HG03280 (cell line): ENCODE measurements at regions not wholly inside any gene's neighbourhood (a gene's known extent, or its start where the extent isn't known, plus 50 kb on each side); places are given as distances from the start of the nearest gene placed in this dataset.

Experiments
- ATAC-seq: cut with Tn5 transposase; IDR thresholded peaks from one replicate; pipeline ENCODE4 v1.9.1; 2021; ENCODE audit warnings: mild to moderate bottlenecking, moderate library complexity; ENCODE audit not compliant: unreplicated experiment

DNA sequence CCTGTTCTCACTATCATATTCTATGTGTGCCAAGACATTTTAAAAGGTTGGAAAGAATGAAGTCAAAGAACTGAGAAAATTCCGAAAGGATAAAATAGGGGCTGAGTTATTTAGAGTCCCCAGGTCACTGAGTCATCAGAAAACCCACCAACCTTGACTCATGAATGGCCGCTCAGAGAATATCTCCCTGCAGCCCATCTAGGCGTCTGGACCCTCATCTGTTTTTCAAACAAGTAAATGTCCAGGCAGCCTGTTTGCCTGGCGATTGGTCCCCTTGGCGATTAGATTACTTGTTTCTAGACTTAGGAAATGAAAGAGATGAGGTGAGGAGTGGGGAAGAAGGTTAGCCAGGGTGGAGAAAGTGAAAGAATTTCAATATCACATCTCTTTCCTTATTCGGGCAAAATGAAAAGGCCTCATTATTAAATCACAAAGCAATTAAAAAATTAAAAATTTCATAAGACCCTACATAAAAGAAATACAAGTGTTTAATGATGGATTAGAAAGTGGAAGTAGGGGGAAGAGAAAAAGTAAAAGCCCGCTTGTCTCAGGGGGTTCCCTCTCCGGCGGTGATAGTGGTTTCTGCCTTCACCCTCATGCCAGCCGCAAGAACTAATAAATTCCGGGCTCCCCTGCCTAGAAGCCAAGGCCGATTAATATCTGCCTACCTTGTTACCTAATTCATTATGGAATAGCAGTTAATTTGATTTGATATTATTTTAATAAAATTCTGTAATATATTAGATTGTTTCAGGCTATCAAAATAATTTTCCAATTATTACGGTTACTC lies 415.9 kb downstream of the BCL11B start:
- ATAC-seq, result no peak

DNA sequence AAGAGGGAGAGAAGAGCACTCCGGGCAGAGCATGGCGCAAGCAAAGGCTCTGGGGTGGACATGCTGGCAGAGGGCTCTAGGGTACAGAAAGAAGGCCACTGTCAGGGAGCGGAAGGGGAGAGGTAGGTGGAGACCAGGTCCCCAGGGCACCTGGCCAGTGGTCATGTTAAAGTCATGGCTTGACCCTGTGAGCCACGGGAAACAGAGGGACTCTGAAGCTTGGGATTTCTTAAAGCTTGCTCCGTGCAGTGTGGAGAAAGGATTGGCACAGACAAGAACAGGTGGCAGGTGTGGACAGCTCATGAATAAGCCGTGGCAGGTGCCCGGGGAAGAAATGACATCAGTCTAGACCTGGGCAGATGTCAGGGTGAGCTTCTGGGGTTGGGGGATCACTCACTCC lies 413.8 kb downstream of the BCL11B start:
- ATAC-seq, result no peak

DNA sequence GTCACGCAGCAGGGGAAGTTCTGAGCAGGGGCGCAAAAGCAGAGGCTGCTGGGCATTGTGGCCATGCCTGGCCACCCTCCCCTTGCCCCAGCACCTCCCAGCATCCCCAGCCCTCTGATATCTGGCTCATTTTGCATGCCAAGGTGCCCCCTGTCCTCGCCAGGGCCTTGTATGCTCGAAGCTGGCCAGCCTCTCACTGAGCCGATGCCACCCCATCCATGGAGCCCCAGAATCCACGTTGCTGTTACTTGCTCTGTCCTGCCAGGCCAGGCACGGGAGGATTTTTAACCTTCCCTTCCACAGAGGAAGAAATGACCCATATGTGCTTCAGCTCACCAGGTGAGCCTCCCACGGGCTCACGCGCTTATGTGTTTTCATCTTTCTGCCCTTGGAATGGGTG lies 413.4 kb downstream of the BCL11B start:
- no peak for ATAC-seq

DNA sequence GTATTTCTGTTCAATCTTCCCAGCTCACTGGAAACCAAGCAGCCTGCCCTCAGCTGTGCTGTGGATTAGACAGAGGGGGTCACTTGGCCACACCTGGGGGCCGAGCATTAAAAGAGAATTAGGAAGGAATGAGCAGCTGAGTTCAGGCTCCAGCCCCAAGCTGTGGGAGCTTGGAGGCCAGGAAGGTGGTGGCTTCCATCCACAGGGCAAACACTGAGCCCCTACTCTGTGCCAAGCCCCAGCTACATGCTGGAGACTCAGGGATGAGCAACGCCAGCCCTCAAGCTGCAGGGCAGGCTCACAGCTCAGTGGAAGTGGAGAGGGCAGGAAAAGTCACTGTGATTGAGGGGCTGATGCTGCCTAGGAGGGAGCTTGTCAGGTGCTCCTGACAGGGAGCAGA lies 412.7 kb downstream of the BCL11B start:
- ATAC-seq, result no peak

DNA sequence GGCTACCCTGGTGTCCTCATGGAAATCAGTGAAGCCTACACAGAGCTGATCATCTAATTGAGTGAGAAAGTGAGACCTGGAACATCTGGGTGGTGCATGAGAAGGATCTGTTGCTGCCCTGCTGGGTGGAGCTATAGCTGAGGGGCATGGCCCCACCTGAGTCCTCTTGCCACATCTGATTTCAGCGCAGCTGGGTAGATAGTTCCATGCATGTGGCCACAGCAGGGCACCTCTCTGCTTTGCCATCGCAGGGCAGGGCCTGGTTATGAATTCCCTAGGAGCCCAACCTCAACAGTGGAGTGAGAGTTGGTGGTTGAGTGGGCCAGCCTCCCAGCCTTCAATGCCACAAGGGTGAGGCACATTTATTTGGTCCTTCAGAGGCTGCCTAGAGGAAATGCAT lies 407.8 kb downstream of the BCL11B start:
- ATAC-seq, result no peak

DNA sequence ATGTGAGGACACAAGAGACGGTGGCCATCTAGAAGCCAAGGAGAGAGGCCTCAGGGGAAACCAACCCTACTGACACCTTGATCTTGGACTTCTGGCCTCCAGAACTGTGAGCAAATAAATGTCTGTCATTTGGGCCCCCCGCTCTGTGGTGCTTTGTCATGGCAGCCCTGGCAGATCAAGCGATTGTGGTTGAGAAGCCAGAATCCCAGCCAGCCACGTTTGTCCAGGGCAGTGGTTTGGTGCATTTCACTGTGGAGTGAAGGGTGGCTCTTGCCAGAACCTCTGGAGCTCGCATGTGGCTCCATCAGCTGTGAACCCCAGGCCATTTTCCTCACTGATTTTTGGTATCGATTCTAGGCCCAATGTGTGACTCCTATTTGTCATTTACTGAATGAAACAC lies 404.9 kb downstream of the BCL11B start:
- ATAC-seq, result no peak

DNA sequence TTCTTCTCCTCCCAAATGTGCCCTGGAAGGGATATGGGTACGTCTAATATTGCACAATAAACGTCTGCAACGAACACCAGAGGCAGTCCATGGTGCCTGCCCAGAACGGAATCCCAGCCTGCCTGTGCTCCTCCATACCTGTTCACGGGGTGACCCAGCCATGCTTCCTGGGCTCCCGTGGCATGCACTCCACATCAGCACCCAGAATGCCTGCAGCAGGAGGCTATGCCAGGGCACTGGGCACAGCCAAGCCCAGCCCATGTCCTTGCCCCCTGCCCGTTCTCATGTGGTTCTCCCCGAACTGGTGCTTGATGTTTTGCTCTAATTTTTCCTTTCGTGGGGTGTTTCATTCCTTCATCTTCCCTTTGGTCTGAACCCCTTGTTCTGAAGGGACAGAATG lies 404.3 kb downstream of the BCL11B start:
- no peak for ATAC-seq

DNA sequence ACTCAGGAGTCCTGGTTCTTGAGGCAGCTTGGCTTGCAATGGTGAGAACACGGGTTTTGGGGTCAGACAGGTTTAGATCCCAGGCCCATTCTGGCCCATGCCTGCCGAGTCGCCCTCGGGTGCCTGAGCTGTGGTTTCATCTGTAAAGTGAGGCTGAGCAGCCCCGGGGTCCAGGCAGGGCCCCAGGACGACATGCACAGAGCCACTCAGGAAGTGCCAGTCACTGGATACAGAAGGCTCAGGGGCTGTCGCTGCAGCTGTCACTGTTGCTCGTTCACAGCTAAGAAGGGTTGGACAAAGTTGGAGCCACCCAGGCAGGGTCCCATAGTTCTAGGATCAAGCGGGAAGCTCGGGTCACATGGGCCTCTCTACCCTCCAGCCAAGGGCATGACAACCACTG lies 403.1 kb downstream of the BCL11B start:
- no peak for ATAC-seq

DNA sequence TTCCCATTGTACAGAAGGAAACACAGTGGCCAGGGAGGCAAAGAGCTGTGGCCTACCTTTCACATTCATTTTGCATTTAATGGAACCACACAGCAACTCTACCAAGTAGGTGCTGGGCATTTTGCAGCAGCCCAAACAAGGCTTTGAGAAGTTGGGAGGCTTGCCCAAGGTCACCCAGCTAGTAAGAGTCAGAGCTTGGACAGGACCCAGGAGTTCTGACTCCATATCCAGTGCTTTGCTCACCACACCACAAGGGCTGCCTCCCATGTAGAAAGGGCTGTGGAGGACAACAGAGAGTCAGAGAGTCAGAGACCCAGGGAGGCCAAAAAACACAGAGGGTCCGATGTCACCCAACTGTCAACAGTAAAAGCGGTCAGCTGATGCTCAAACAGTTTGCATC lies 400.2 kb downstream of the BCL11B start:
- no peak for ATAC-seq

DNA sequence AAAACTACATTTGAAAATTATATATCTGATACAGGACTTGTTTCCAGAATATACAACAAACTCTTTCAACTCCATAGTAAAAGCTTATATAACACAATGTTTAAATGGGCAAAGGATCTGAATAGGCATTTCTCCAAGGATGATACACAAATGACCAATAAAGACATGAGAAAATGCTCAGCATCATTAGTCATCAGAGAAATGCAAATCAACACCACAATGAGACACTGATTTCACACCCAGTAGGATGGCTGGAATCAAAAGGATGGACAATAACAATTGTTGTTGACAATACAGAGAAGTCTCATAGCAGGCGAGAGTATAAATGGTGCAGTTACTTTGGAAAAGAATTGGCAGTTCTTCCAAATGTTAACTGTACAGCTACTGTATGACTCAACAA lies 394.9 kb downstream of the BCL11B start:
- ATAC-seq, result no peak

DNA sequence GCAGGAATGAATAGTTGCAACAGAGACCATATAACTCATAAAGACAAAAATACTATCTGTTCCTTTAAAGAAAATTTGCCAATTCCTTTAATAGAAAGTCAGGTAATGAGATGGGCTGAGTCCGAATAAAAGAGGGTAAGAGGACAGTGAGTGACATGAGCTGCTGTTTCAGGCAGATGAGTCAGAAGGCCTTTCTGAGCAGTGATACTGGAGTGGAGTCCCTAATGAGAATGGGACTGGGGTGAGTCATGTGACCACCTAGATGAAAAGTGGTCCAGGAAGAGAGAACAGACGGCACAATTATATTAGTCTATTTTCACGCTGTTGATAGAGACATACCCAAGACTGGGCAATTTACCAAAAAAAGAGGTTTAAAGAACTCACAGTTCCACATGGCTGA lies 393.7 kb downstream of the BCL11B start:
- no peak for ATAC-seq

DNA sequence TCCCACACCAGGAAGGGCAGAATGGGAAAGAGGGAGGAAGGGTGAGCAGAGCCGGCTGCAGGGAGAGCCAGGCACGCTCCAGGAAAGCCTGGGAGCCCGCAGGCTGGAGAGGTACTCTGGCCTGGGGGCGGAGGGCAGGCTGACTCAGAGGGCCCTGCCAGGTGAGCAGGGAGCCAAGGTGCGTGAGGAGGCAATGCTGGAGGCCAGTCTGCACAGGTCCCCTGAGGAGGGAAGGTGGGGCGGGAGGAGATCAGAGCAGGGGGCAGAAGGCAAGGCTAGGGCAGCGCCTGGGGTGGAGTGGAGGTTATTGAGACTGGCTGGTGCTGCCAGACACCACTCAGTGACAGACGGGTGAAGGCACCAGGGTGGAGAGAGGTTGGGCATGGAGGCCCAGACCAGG lies 385.0 kb downstream of the BCL11B start:
- ATAC-seq, result no peak

DNA sequence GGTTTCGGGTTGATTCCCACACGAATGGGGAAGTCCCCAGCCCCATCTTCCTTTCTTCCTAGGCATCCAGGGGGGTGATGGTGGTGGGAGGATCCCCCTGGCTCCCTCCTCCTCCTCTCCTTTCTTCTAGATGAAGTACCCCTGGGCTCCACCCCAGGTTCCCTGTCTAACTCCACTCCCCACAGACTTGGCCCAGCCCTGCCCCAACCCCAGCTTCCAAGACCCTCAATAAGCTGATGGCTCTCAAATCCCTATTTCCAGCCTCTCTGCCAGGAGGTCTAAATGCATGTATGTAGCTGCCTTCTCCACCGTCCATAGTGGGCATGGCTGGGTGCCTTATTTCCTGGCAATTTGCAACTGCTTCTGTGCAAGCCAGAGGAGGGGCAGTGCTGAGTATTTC lies 383.7 kb downstream of the BCL11B start:
- no peak for ATAC-seq

DNA sequence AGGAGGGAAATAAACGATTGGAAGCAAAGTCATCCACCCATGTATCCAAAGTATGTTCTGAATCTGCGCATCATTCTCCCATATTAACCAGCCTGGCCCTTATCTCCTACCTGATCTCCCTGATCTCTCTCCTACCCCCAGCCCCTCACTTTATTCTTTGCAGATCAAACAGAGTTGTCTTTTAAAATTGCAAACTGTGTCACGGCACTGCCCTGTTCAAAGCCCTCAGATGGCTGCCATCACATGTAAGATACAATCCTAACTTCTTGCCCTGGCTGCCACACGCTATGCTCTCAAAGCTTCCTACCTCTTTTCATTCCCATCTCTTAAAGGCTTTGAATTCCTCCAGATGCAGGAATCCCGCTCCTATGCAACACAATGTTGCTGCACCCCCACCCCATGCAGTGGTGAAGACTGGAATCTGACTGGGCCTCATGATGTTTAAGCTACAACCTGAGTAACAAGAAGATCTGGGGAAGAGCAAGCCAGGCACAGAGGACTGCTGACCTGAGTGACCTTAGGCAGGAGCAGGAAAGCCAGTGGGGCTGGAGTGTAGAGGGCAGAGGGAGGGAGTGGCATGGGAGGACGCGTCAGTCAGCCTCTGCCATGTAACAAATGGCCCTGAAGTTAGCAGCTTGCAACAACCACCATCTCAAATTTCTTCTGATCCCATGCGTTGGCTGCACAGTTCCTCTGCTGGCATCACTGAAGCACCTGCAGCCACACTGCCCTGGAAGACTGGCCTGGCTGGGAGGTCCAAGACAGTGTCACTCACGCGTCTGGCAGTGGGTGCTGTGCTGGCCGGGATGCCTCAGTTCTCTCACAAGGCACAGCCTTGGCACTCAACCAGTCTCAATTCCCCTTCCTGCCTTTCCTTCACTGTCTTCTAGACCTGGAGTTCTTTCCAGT lies 382.8 kb downstream of the BCL11B start:
- no peak for ATAC-seq

DNA sequence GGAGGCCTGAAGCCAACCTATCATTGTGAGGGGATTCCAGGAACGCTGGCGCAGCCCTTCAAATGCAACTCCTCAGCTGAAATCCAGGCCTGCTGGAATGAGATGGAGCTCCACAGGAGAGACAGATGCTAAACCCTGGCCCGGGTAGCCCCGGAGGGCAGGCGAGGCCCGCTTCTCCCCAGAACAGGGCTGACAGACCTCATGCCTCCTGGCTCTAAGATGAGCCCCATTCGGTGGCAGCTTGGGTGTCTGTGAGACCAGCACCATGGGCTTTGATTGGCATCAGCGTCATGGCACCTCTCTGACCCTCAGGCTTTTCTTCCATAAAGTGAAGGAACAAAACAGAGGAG lies 382.2 kb downstream of the BCL11B start:
- ATAC-seq, result no peak

DNA sequence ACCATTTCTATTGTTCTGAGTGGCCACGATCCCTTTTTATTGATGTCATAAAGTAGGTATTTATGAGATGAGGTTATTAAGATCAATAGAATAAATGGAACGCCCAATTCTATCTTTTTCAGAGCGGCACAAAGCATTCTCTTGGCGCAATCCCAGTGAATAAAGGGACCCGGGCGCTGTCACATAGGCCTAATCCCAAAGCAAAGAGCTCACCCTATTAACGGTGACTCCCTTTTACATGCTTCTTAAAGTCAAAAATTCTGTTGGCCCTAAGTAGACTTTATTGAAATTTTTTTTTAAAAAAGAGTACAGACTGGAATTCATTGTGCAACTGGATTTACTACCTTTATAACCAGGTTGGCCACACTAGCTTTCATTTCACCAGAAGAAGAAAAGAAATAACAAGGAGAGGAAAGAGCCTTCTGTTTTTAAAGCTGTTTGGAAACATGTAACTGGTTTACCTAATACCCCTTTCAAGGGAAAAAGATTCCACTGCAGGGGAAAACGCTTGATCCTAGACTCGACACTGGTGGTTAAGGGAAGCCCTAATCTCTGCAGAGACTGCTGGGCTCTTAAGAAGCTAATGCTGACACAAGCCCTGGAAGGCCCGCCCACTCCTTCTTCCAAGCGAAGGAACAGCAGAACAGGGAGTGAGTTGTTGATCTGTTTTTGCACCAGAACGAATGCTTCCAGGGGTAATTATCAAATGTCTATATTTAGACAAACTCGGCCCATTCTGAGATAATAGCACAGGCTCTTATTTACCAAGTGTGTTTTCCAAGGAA lies 381.2 kb downstream of the BCL11B start:
- no peak for ATAC-seq

DNA sequence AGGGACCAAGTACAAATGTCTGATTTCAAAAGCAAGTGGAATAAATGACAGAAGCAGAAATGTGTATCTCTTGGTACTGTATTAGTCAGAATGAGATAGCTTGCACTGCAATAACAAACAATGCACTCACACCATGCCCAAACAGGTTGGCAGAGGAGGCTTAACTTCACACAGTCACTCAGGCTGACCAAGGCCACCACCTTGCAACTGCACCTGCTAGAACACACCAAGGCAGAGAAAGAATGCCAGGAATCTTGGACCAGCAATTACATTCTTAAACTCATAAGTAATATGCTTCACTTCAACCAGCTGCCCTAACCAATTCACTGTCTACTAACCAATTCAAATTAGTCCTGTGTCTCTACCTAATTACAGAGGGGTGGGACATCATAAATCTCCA lies 378.3 kb downstream of the BCL11B start:
- no peak for ATAC-seq

DNA sequence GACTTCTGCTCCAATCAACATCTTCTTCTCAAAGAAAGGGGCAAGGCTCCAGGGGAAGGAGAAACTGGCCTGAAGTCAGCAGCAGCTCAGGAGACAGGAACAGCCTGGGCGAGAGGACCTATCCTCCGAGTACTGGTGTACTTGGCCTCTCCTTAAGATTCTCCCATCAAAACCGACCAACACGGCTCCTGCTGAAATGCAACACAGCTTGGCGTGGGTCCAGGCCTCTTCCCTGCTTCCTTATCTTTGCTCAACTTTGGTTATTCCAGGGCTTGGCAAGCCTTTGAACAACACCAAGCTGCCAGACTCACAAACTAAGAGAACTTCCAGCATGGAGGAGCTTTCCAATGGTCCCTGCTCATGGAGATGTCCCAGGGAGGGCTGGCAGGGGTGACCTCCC lies 377.4 kb downstream of the BCL11B start:
- no peak for ATAC-seq

DNA sequence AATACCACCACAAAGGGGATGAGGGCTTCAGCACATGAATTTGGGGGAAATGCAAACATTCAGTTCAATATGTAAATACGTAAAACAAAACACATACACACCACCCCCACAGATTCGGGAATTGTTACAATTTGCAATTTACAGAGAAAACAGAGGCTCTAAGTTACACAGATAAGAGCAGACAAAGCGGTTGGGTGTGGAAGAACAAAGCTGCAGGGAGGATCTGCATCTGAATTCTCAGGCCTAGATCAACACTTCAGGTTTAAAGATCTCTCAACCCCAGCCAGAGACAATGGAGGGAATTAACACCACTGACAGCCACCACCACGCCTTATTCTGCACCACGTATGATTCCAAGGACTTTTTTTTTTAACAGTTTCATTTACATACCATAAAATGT lies 375.5 kb downstream of the BCL11B start:
- no peak for ATAC-seq

DNA sequence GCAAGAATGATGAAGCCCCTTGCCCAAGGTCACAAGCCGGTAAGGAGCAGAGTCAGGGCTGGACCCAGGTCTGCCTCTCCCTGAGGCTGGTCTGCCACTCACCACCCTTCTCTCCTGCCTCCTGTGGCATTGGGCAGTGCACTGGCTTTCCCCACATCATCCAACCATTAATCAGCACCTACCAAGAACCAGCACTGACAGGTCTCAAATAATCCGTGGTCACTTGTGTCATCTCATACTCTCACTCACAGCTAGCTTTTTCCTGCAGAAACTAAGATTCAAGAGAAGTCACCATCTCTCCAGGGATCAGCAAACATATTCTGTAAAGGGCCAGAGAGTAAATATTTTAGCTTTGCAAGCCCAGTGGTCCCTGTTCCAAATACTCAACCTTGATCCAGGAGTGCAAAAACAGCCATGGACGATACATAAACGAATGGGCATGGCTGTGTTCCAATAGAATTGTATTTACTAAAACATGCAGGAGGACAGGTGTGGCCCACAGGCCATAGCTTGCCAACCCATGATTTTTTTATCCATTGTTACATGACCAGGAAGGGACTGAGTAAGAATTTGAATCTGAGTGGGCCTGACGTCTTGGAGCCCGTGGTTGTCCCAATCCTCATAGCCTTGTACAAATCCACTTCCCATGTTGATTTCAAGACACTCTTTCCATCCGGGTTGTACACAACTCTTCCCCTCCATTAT lies 374.2 kb downstream of the BCL11B start:
- ATAC-seq, result no peak

DNA sequence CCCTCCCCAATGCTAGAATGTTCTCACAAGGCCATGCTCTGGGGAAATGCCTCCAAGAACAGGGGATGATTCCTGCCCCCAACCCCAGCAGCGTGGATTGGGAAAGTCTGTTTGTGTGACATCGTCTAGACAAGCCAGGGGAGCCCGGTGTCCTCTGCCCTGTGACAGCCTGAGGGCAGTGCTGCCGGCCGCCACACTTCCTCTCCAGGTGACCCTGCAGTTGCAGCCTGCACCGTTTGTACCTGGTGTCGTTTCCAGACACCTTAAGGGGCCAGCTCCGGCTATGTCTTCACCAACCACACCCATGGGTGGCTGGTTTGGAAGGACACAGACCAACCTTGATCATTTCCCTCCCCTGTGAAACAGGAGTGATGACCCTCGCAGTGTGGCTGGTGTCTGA lies 372.6 kb downstream of the BCL11B start:
- no peak for ATAC-seq
